ENCODE measurements at regions not wholly inside any gene's neighbourhood (a gene's known extent, or its start where the extent isn't known, plus 50 kb on each side); places are given as distances from the start of the nearest gene placed in this dataset.

GRCh38 chr7:25725451-25725850, 426.5 kb upstream of the NFE2L3 start:
- TF ChIP-seq, protein P1, sequence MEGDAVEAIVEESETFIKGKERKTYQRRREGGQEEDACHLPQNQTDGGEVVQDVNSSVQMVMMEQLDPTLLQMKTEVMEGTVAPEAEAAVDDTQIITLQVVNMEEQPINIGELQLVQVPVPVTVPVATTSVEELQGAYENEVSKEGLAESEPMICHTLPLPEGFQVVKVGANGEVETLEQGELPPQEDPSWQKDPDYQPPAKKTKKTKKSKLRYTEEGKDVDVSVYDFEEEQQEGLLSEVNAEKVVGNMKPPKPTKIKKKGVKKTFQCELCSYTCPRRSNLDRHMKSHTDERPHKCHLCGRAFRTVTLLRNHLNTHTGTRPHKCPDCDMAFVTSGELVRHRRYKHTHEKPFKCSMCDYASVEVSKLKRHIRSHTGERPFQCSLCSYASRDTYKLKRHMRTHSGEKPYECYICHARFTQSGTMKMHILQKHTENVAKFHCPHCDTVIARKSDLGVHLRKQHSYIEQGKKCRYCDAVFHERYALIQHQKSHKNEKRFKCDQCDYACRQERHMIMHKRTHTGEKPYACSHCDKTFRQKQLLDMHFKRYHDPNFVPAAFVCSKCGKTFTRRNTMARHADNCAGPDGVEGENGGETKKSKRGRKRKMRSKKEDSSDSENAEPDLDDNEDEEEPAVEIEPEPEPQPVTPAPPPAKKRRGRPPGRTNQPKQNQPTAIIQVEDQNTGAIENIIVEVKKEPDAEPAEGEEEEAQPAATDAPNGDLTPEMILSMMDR (conservative IDR thresholded peaks at IDR 0.05; ENCODE audit: low read length), result no peak
- no peak for TF ChIP-seq EZH2phosphoT487 (IDR thresholded peaks at IDR 0.05; ENCODE audit: borderline replicate concordance, low read depth, low read length)

Data from OCI-LY7 (cell line).